Esophagus muscularis mucosa (tissue), 4 donors: ENCODE measurements at regions not wholly inside any gene's neighbourhood (a gene's known extent, or its start where the extent isn't known, plus 50 kb on each side); places are given as distances from the start of the nearest gene placed in this dataset.

ENCODE experiments used
- DNase-seq: peaks from one replicate; pipeline ENCODE4 v3.0.0-alpha.2; 2017; ENCODE audit errors: extremely low spot score
- H3K27ac ChIP-seq, 4 donors: fragments of 200-600 bp; sonication (generic); replicated peaks in 1 of 4; 1 replicate in 3 of 4; 2 replicates in 1 of 4; pipeline ENCODE4 v1.5.1; 2016 to 2019; ENCODE audit warnings: mild to moderate bottlenecking in 1 of 4
- H3K27me3 ChIP-seq, 4 donors: fragments of 200-600 bp; sonication (generic); one replicate each; pipeline versions ENCODE4 v1.5.1 to v1.6.0; 2016 to 2019
- H3K36me3 ChIP-seq, 4 donors: fragments of 200-600 bp; sonication (generic); one replicate each; pipeline ENCODE4 v1.5.1; 2016 to 2019
- H3K4me1 ChIP-seq, 4 donors: fragments of 200-600 bp; sonication (generic); one replicate each; pipeline ENCODE4 v1.5.1; 2016 to 2019
- H3K4me3 ChIP-seq, 4 donors: fragments of 200-600 bp; sonication (generic); 1 replicate in 2 of 4; 2 replicates in 2 of 4; pipeline ENCODE4 v1.5.1; 2016 to 2019; ENCODE audit warnings: mild to moderate bottlenecking in 4 of 4, moderate library complexity in 1 of 4
- H3K9me3 ChIP-seq, 4 donors: fragments of 200-600 bp; sonication (generic); 1 replicate in 3 of 4; 2 replicates in 1 of 4; pipeline ENCODE4 v1.5.1; 2016 to 2019
- EP300 ChIP-seq: sonication (generic); formaldehyde crosslinking; IDR thresholded peaks from one replicate; pipeline ENCODE4 v1.6.1; 2017; ENCODE audit warnings: antibody characterized with exemption
- POLR2A ChIP-seq: fragments of 450-650 bp; IDR thresholded peaks from one replicate; pipeline ENCODE4 v1.6.1; 2017; ENCODE audit warnings: antibody characterized with exemption, moderate library complexity, mild to moderate bottlenecking, low read depth
- POLR2AphosphoS5 ChIP-seq, 2 donors: sonication (generic); formaldehyde crosslinking; IDR thresholded peaks; one replicate each; pipeline ENCODE4 v1.6.1; 2017; ENCODE audit warnings: antibody characterized with exemption in 2 of 2
- WGBS: methylation state at CpG from one replicate; pipeline ENCODE4 v1.1.5; 2018; 5-methylcytosine and 5-hydroxymethylcytosine counted together
- intact Hi-C: fragments of 100-400 bp; cut with DNase I; formaldehyde crosslinking; loops from one replicate; pipeline ENCODE4 v1.15.1; 2023
- TF ChIP-seq, protein P1 (sequence below), 3 experiments: fragments of 200-600 bp in 2 of 3; fragments of 450-650 bp in 1 of 3; sonication (generic) in 2 of 3; IDR thresholded peaks; one replicate each; pipeline ENCODE4 v1.5.1; 2017 to 2019; ENCODE audit warnings: antibody characterized with exemption in 3 of 3, mild to moderate bottlenecking in 2 of 3, moderate library complexity in 1 of 3

DNA sequence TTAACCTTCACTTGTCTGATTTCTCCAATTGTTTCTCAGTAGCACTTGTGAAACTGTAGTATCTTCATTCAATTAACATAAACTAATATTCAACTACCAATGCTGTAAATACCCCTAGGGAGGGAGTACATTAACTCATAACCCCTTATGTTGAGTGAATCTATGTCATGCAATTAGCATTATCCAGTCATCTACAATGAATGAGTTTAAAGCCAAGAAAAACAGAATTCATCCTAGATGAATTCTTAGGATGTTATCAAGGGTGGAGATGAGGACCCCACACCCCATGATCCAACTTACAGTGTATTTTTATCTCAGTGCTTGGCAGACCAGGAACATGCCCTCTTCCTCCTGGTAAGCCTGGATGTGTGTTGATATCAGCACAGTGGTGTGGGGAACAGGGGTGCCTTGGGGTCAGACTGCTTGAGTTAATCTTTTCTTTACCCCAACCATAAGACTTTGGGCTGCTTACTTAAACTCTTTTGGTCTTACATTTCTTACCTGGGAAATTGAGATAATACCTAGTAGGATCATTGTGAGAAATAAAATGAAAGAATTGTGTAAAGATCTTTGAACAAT is 62.1 kb upstream of the SCOC start:
- H3K27me3 ChIP-seq, result no peaks in the 10 kb centered on the region
- intact Hi-C loops, result no loop called here
- no peak overlapping the region for H3K27ac ChIP-seq
- no peak overlapping the region for H3K4me3 ChIP-seq
- peaks cover 10 to 40% (median 33%) of the 10 kb centered on the region in 4 donors for H3K4me1 ChIP-seq
- no peaks in the 10 kb centered on the region for H3K9me3 ChIP-seq
- no peaks in the 10 kb centered on the region for H3K36me3 ChIP-seq
- no peak for DNase-seq
- TF ChIP-seq, protein P1, sequence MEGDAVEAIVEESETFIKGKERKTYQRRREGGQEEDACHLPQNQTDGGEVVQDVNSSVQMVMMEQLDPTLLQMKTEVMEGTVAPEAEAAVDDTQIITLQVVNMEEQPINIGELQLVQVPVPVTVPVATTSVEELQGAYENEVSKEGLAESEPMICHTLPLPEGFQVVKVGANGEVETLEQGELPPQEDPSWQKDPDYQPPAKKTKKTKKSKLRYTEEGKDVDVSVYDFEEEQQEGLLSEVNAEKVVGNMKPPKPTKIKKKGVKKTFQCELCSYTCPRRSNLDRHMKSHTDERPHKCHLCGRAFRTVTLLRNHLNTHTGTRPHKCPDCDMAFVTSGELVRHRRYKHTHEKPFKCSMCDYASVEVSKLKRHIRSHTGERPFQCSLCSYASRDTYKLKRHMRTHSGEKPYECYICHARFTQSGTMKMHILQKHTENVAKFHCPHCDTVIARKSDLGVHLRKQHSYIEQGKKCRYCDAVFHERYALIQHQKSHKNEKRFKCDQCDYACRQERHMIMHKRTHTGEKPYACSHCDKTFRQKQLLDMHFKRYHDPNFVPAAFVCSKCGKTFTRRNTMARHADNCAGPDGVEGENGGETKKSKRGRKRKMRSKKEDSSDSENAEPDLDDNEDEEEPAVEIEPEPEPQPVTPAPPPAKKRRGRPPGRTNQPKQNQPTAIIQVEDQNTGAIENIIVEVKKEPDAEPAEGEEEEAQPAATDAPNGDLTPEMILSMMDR (IDR thresholded peaks at IDR 0.05), result no peak
- TF ChIP-seq POLR2A, result no peak
- TF ChIP-seq POLR2AphosphoS5 (IDR thresholded peaks at IDR 0.05), result no peak
- no peak for TF ChIP-seq EP300

DNA sequence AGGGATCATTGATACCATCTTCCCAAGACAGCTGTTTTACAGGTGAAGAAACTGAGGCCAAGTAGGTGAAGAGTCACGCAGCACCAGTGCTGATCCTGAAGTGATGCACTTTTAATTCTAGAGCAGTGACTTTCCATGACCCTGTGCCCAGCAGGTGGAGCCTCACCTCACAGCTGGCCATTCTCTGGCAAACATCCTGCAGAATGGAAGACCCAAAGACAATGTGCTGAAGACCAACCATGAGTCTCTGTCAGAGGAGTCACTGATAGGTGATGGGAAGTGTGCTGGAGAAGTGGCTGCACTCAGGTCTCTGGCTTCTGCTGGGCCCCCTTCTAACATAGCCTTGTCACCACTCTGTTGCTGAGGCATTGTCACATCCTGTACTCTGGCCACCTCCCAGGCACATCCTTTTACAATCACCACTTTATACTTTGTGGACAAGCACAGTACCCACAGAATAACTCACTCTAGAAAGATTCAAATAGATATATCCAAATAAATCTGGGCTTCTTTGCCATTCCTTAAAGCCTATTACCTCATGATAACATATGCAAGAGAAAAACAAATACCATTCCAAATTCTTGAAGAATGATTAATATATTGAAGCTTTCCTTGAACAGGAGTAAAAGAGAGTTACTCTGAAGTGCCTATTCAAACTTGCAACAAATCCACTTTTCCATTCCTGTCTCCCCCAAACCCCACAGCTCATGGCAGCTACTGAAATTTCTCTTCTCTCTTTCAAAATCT is 64.1 kb upstream of the SCOC start:
- Histone ChIP-seq H3K36me3 (no peaks in the 10 kb centered on the region), H3K9me3 (no peaks in the 10 kb centered on the region), H3K27me3 (no peaks in the 10 kb centered on the region), H3K4me3 (no peak overlapping the region), H3K27ac (peak overlapping the region; percentile 78 to 84 (median 82)), H3K4me1 (peaks cover 10 to 24% (median 18%) of the 10 kb centered on the region in 4 donors)
- TF ChIP-seq EP300 (no peak), POLR2A (no peak), POLR2AphosphoS5 (IDR thresholded peaks at IDR 0.05) (peak in 1 of 2 donors; percentile 24)
- WGBS, result 93% methylated on average over 1 of the region's 1 CpG
- intact Hi-C loops, result no loop called here
- no peak for DNase-seq

DNA sequence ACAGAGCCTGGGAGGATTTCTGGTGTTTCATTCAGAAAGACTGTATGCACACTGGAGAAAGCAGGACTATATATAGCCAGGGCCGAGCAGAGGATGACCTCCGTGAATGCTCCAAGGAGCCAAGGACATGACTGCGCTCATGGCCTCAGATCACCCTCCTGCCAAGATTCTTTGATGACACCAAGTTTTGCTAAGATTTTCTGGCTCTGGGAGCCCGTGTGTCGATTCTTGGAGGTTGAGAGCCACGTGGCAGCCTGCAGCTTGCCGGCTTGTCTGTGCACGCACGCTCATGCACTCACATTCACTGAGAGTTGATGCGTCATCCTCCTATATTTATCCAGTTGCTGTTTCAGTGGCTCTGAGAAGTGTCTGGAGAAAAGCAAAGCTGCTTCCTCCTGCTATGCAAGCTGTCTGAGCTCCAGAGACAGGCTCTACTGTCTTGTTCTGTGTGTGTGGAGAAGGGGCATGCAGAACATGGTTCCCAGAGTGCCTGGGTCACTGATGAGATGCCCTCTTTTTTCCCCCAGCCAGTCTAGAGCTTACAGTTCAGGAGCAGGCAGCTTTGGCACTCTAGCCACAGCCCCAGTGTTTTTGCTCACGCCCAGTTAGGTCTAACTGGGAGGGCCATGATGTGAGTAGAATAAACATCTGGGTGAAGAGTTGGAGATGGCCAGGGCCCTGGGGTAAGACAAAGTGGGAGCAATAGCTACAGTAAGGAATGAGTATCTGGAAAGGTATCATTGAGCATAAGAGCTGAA is 64.9 kb upstream of the SCOC start:
- intact Hi-C loops, result no loop called here
- Histone ChIP-seq H3K27ac (peak overlapping the region; percentile 78 to 84 (median 82)), H3K9me3 (no peaks in the 10 kb centered on the region), H3K36me3 (no peaks in the 10 kb centered on the region), H3K4me3 (peak overlapping the region in 2 of 4 donors; percentile 15 to 27), H3K27me3 (no peaks in the 10 kb centered on the region), H3K4me1 (peaks cover 10 to 24% (median 18%) of the 10 kb centered on the region in 4 donors)
- no peak for DNase-seq
- TF ChIP-seq POLR2A (no peak), POLR2AphosphoS5 (IDR thresholded peaks at IDR 0.05) (peak; percentile 70 to 90), EP300 (peak; percentile 9)
- TF ChIP-seq, protein P1 (IDR thresholded peaks at IDR 0.05), result no peak
- 36% methylated on average over 11 of the region's 11 CpGs for WGBS

DNA sequence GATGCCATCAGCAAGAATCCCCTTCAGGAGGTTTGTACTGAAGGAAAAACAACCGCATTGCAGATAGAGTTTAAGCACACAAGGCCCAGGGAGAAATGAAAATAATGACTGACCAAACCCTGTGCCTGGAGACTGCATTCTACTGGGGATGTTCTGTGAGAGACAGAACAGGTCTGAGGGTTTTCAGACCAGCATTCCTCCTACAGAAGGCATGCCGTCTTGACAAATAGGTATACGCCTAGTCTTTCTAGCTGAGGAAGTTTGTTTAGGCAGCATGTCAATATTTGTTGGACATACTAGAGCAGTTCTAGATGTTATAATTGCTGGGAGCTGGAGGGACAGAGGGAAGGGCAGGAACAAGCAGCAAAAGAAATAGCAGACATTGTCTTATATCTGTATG is 68.4 kb upstream of the SCOC start:
- H3K4me1 ChIP-seq, result peaks cover 10 to 29% (median 23%) of the 10 kb centered on the region in 4 donors
- WGBS, result 77% methylated on average over 3 of the region's 3 CpGs
- intact Hi-C loops, result no loop called here

More for the DNA sequence above, 68.4 kb upstream of the SCOC start:
- no peak for TF ChIP-seq POLR2A
- no peak for TF ChIP-seq EP300
- no peak for TF ChIP-seq POLR2AphosphoS5 (IDR thresholded peaks at IDR 0.05)
- TF ChIP-seq, protein P1 (IDR thresholded peaks at IDR 0.05), result no peak
- Histone ChIP-seq H3K27ac (no peak overlapping the region), H3K27me3 (no peaks in the 10 kb centered on the region), H3K36me3 (no peaks in the 10 kb centered on the region), H3K4me3 (no peak overlapping the region), H3K9me3 (no peaks in the 10 kb centered on the region)
- DNase-seq, result no peak
